Upper lobe of left lung (tissue), 4 donors: ENCODE measurements at regions not wholly inside any gene's neighbourhood (a gene's known extent, or its start where the extent isn't known, plus 50 kb on each side); places are given as distances from the start of the nearest gene placed in this dataset.

Source experiments
- CTCF ChIP-seq, 6 experiments: fragments of 450-650 bp in 4 of 6; fragments of 200-600 bp in 2 of 6; sonication (generic) in 2 of 6; IDR thresholded peaks; one replicate each; pipeline ENCODE4 v1.5.1; 2016 to 2019; ENCODE audit warnings: antibody characterized with exemption in 6 of 6
- POLR2A ChIP-seq, 4 donors: fragments of 450-650 bp; IDR thresholded peaks; one replicate each; pipeline ENCODE4 v1.5.1; 2016 to 2017; ENCODE audit warnings: antibody characterized with exemption in 4 of 4, mild to moderate bottlenecking in 2 of 4

- no peak for TF ChIP-seq CTCF (IDR thresholded peaks at IDR 0.05)
- TF ChIP-seq POLR2A (IDR thresholded peaks at IDR 0.05) = no peak
Observed at GRCh38 chr16:86990451-86990850, 326.7 kb downstream of the C16orf95 start.
